GM21717 (cell line): ENCODE measurements at regions not wholly inside any gene's neighbourhood (a gene's known extent, or its start where the extent isn't known, plus 50 kb on each side); places are given as distances from the start of the nearest gene placed in this dataset.

Source experiments
- ATAC-seq: cut with Tn5 transposase; IDR thresholded peaks from one replicate; pipeline ENCODE4 v1.9.1; 2021; ENCODE audit warnings: mild to moderate bottlenecking, moderate library complexity; ENCODE audit not compliant: unreplicated experiment

GRCh38 chr2:62284471-62284870 is 88.6 kb downstream of the B3GNT2 start:
- ATAC-seq, result no peak

GRCh38 chr2:62283147-62283546 is 87.2 kb downstream of the B3GNT2 start:
- no peak for ATAC-seq

- no peak for ATAC-seq
These were observed 85.7 kb downstream of the B3GNT2 start for GRCh38 chr2:62281663-62282062.

GRCh38 chr2:62277688-62278087 is 81.8 kb downstream of the B3GNT2 start:
- no peak for ATAC-seq
